ENCODE measurements at regions not wholly inside any gene's neighbourhood (a gene's known extent, or its start where the extent isn't known, plus 50 kb on each side); places are given as distances from the start of the nearest gene placed in this dataset.

DNA sequence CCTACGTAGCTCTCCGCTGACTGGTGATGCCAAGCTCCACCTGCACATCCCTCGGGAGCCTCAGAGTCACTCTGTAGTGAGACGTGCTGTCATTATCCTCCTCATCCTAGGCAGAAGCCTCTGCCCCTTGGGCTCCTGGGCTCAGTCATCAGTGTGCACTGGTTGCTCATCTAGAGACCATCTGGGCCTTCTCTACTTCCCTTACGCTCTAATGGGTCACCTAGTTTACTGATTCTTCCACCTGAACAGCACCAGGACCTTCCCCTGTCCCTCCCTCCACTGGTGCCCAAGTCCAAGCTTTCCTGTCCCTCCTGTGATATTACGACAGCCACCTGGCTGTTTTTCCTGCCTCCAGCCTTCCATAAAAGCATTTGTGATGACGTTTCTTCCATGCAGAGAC is 136.1 kb upstream of the ERRFI1 start:
- Histone ChIP-seq H3K18ac (ENCODE audit: extremely low read depth, low read length) (no peak overlapping the region), H3K4me3 (ENCODE audit: extremely low read depth in 1 of 4, insufficient read depth in 2 of 4, low read depth in 3 of 4, low read length in 4 of 4) (no peak overlapping the region), H3K4me1 (replicated peaks in 1 of 4; ENCODE audit: control insufficient read depth in 3 of 4, insufficient read depth in 4 of 4, low read length in 3 of 4) (peaks cover 8 to 10% (median 9%) of the 10 kb centered on the region in 4 experiments), H3K14ac (ENCODE audit: insufficient read length) (no peak overlapping the region), H3K9ac (replicated peaks in 1 of 4; ENCODE audit: extremely low read depth in 1 of 4, low read depth in 3 of 4, low read length in 3 of 4) (no peak overlapping the region), H2AK5ac (ENCODE audit: low read depth, low read length) (no peak overlapping the region), H2BK20ac (ENCODE audit: low read length) (peak overlapping the region; percentile 97; the same call in 1 of the 2 replicates), H4K20me1 (replicated peaks in 1 of 2; ENCODE audit: control insufficient read depth in 1 of 2, insufficient read depth in 2 of 2, low read length in 2 of 2) (no peaks in the 10 kb centered on the region), H2BK15ac (ENCODE audit: low read length) (peak overlapping the region; percentile 97; the same call in 1 of the 2 replicates), H2BK120ac (replicated peaks; ENCODE audit: low read depth, low read length) (peak overlapping the region; percentile 18), H3K79me1 (ENCODE audit: low read depth, low read length) (no peaks in the 10 kb centered on the region), H3K27ac (ENCODE audit: low read depth, low read length) (no peak overlapping the region), H4K8ac (ENCODE audit: extremely low read depth, insufficient read depth, low read length) (no peak overlapping the region), H4K91ac (replicated peaks; ENCODE audit: insufficient read length, low read length) (peak overlapping the region; percentile 35), H3K23ac (ENCODE audit: insufficient read length) (no peak overlapping the region), H3K4ac (replicated peaks; ENCODE audit: insufficient read length, low read depth, low read length) (no peak overlapping the region), H3K36me3 (ENCODE audit: control insufficient read depth in 2 of 4, insufficient read depth in 4 of 4, low read length in 3 of 4) (no peaks in the 10 kb centered on the region), H3K23me2 (ENCODE audit: low read depth, low read length) (no peaks in the 10 kb centered on the region), H3K79me2 (ENCODE audit: control insufficient read depth in 1 of 2, insufficient read depth in 2 of 2, low read length in 2 of 2) (no peaks in the 10 kb centered on the region), H4K5ac (ENCODE audit: insufficient read length, low read depth, low read length) (no peak overlapping the region), H2BK12ac (ENCODE audit: low read depth, low read length) (peak overlapping the region; percentile 84; the same call in 1 of the 2 replicates), H3K27me3 (replicated peaks in 1 of 4; ENCODE audit: control insufficient read depth in 3 of 4, extremely low read depth in 1 of 4, insufficient read depth in 3 of 4, low read length in 3 of 4) (no peaks in the 10 kb centered on the region), H2BK5ac (ENCODE audit: low read depth, low read length) (0 out of 2 replicates have a peak overlapping the region, but pooled peaks have one; percentile 56), H3K4me2 (ENCODE audit: insufficient read depth in 1 of 2, low read depth in 2 of 2, low read length in 2 of 2) (no peak overlapping the region), H3K9me3 (ENCODE audit: insufficient read depth in 2 of 2, low read depth in 1 of 2, low read length in 1 of 2) (no peaks in the 10 kb centered on the region; a peak in 1 of 4 replicates), H2AFZ (ENCODE audit: low read length) (no peak overlapping the region), H3K56ac (replicated peaks; ENCODE audit: insufficient read length, low read depth, low read length) (no peak overlapping the region)
- FAIRE-seq (no peak), DNase-seq (ENCODE audit: low read depth in 1 of 2, low spot score in 2 of 2) (no peak)
- ChIA-PET CTCF (ENCODE audit: partially characterized antibody) (interaction anchor here (0.6 to 1.0 kb wide), 3 partner anchors 35 to 175 kb away, joined by 3 to 5 read pairs (median 3); no protein-coding TSS in a partner anchor), POLR2A (ENCODE audit: partially characterized antibody) (interaction anchor here (0.7 kb wide), 1 partner anchor 137 kb away, joined by 3 read pairs; no protein-coding TSS in a partner anchor)
- WGBS, 2 experiments (ENCODE audit: extremely low coverage in 1 of 2, insufficient coverage in 1 of 2, insufficient read length in 1 of 2, insufficient replicate concordance in 2 of 2, low coverage in 1 of 2, low lambda C conversion rate in 2 of 2, missing lambda C conversion rate in 1 of 2): 93% methylated on average over 7 of the region's 7 CpGs; no CpG with 5 or more reads in 1 of the 2 experiments
- no peak for TF ChIP-seq SAP30 (IDR thresholded peaks at IDR 0.05; ENCODE audit: insufficient read depth, insufficient replicate concordance, low read length)
- no peak for TF ChIP-seq RFX5 (IDR thresholded peaks at IDR 0.05; ENCODE audit: borderline replicate concordance, low read depth, low read length)
- TF ChIP-seq HDAC6 (IDR thresholded peaks at IDR 0.05; ENCODE audit: low read depth, low read length): no peak
- TF ChIP-seq SUZ12 (IDR thresholded peaks at IDR 0.05; ENCODE audit: low read length): no peak
- no peak for TF ChIP-seq EZH2 (IDR thresholded peaks at IDR 0.05; ENCODE audit: low read depth, low read length, severe bottlenecking)
- no peak for TF ChIP-seq SRF (IDR thresholded peaks at IDR 0.05; ENCODE audit: low read depth, low read length)

Data from H1 (cell line).